ENCODE measurements at regions not wholly inside any gene's neighbourhood (a gene's known extent, or its start where the extent isn't known, plus 50 kb on each side); places are given as distances from the start of the nearest gene placed in this dataset.

DNA sequence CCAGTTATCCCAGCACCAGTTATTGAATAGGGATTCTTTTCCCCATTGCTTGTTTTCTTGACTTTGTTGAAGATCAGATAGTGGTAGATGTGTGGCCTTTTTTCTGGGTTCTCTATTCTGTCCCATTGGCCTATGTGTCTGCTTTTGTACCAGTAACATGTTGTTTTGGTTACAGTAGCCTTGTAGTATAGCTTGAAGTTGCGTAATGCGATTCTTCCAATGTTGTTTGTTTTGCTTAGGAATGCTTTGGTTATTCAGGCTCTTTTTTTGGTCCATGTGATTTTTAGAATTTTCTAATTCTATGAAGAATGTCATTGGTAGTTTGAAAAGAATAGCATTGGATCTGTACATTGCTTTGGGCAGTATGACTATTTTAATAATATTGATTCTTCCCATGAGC lies 94.3 kb upstream of the CHMP2B start:
- TF ChIP-seq, protein P1, sequence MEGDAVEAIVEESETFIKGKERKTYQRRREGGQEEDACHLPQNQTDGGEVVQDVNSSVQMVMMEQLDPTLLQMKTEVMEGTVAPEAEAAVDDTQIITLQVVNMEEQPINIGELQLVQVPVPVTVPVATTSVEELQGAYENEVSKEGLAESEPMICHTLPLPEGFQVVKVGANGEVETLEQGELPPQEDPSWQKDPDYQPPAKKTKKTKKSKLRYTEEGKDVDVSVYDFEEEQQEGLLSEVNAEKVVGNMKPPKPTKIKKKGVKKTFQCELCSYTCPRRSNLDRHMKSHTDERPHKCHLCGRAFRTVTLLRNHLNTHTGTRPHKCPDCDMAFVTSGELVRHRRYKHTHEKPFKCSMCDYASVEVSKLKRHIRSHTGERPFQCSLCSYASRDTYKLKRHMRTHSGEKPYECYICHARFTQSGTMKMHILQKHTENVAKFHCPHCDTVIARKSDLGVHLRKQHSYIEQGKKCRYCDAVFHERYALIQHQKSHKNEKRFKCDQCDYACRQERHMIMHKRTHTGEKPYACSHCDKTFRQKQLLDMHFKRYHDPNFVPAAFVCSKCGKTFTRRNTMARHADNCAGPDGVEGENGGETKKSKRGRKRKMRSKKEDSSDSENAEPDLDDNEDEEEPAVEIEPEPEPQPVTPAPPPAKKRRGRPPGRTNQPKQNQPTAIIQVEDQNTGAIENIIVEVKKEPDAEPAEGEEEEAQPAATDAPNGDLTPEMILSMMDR (conservative IDR thresholded peaks at IDR 0.05; ENCODE audit: low read depth, low read length), result no peak
- no peak for TF ChIP-seq RFX5 (IDR thresholded peaks at IDR 0.05; ENCODE audit: low read depth, low read length)
- TF ChIP-seq, protein P2, sequence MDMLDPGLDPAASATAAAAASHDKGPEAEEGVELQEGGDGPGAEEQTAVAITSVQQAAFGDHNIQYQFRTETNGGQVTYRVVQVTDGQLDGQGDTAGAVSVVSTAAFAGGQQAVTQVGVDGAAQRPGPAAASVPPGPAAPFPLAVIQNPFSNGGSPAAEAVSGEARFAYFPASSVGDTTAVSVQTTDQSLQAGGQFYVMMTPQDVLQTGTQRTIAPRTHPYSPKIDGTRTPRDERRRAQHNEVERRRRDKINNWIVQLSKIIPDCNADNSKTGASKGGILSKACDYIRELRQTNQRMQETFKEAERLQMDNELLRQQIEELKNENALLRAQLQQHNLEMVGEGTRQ (IDR thresholded peaks at IDR 0.05; ENCODE audit: low read depth, low read length), result no peak
- TF ChIP-seq RAD21 (IDR thresholded peaks at IDR 0.05; ENCODE audit: low read length), result no peak
- TF ChIP-seq RCOR1 (IDR thresholded peaks at IDR 0.05; ENCODE audit: insufficient replicate concordance, low read length), result no peak
- TF ChIP-seq POLR2A (IDR thresholded peaks at IDR 0.05; ENCODE audit: low read depth, low read length), result no peak
- TF ChIP-seq FOS (IDR thresholded peaks at IDR 0.05; ENCODE audit: low read depth, low read length), result no peak
- no peak for TF ChIP-seq BHLHE40 (IDR thresholded peaks at IDR 0.05; ENCODE audit: low read depth, low read length)
- peak; percentile 84 for TF ChIP-seq CEBPB (IDR thresholded peaks at IDR 0.05; ENCODE audit: low read depth, low read length)
- no peak for TF ChIP-seq MAFK (IDR thresholded peaks at IDR 0.05; ENCODE audit: low read depth, low read length)
- no peak for TF ChIP-seq CHD1 (IDR thresholded peaks at IDR 0.05; ENCODE audit: low read depth, low read length)
- TF ChIP-seq SMC3 (IDR thresholded peaks at IDR 0.05; ENCODE audit: low read depth, low read length), result no peak
